ENCODE measurements at regions not wholly inside any gene's neighbourhood (a gene's known extent, or its start where the extent isn't known, plus 50 kb on each side); places are given as distances from the start of the nearest gene placed in this dataset.
A peak's percentile ranks its signal among the peaks of the same experiment; 100 is the strongest.

- Mint-ChIP-seq H3K4me1 (ENCODE audit: low read depth, unreplicated experiment) (no peaks in the 10 kb centered on the region), H3K27me3 (ENCODE audit: insufficient read depth, unreplicated experiment) (peaks cover 16% of the 10 kb centered on the region), H3K27ac (ENCODE audit: unreplicated experiment) (no peak overlapping the region), H3K4me3 (ENCODE audit: unreplicated experiment) (no peak overlapping the region), H3K9me3 (ENCODE audit: unreplicated experiment) (no peaks in the 10 kb centered on the region), H3K36me3 (ENCODE audit: insufficient read depth, unreplicated experiment) (no peaks in the 10 kb centered on the region)
- no peak overlapping the region for H3K4me3 ChIP-seq (ENCODE audit: low read depth, low read length)
- H3K27me3 ChIP-seq (replicated peaks; ENCODE audit: control insufficient read depth, insufficient read depth, low read length) = no peaks in the 10 kb centered on the region
- no peaks in the 10 kb centered on the region for H3K36me3 ChIP-seq (ENCODE audit: control insufficient read depth, insufficient read depth, low read length)
- intact Hi-C loops (cut with micrococcal nuclease; ENCODE audit: unreplicated experiment) = no loop called here
- no TSS peak for BruUV-seq (replicated peaks)
- H3K9me3 ChIP-seq = no peaks in the 10 kb centered on the region
- DNase-seq = no peak
- no peak for TF ChIP-seq CTCF (IDR thresholded peaks at IDR 0.05; ENCODE audit: insufficient read depth in 1 of 2, low read depth in 1 of 2, low read length in 1 of 2, severe bottlenecking in 1 of 2, unreplicated experiment in 1 of 2)
- no peaks in the 10 kb centered on the region for H3K4me1 ChIP-seq
- ChIA-PET POLR2A (no interaction called here), CTCF (interaction anchor here (0.6 to 1.1 kb wide), 2 partner anchors 216 to 540 kb away, joined by 3 to 4 read pairs; no protein-coding TSS in a partner anchor)
These were observed 154.0 kb upstream of the GPR12 start for GRCh38 chr13:26914624-26915023.

DNA sequence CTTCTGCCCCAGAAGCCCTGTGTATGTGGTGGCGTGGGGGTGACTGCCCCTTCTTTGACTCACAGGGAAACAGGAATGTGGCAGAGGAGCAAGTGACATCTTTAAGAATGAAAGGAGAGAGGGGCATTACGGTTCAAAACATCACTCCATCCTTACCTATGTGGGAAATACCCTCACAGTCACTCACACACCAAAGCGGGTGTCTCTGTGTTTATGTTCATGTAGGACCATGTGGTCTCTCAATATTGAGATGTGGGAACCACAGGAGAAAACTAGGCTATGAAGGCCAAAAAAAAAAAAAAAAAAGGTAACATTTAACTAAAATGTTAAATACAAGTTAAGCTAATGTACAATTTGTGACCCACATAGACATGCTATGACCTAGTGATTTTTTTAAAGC is 153.6 kb upstream of the GPR12 start:
- no peak for DNase-seq
- TF ChIP-seq CTCF (IDR thresholded peaks at IDR 0.05; ENCODE audit: insufficient read depth in 1 of 2, low read depth in 1 of 2, low read length in 1 of 2, severe bottlenecking in 1 of 2, unreplicated experiment in 1 of 2) = no peak
- Histone ChIP-seq H3K9me3 (no peaks in the 10 kb centered on the region), H3K4me1 (no peaks in the 10 kb centered on the region), H3K4me3 (ENCODE audit: low read depth, low read length) (no peak overlapping the region), H3K36me3 (ENCODE audit: control insufficient read depth, insufficient read depth, low read length) (no peaks in the 10 kb centered on the region), H3K27me3 (replicated peaks; ENCODE audit: control insufficient read depth, insufficient read depth, low read length) (no peaks in the 10 kb centered on the region)
- intact Hi-C loops (cut with micrococcal nuclease; ENCODE audit: unreplicated experiment) = no loop called here
- POLR2A ChIA-PET = no interaction called here
- no TSS peak for BruUV-seq (replicated peaks)
- H3K4me1 Mint-ChIP-seq (ENCODE audit: low read depth, unreplicated experiment) = no peaks in the 10 kb centered on the region
- H3K27me3 Mint-ChIP-seq (ENCODE audit: insufficient read depth, unreplicated experiment) = peaks cover 16% of the 10 kb centered on the region
- no peak overlapping the region for H3K4me3 Mint-ChIP-seq (ENCODE audit: unreplicated experiment)
- CTCF ChIA-PET = interaction anchor here (0.6 to 1.1 kb wide), 2 partner anchors 216 to 540 kb away, joined by 3 to 4 read pairs; no protein-coding TSS in a partner anchor
- H3K9me3 Mint-ChIP-seq (ENCODE audit: unreplicated experiment) = no peaks in the 10 kb centered on the region
- H3K36me3 Mint-ChIP-seq (ENCODE audit: insufficient read depth, unreplicated experiment) = no peaks in the 10 kb centered on the region
- no peak overlapping the region for H3K27ac Mint-ChIP-seq (ENCODE audit: unreplicated experiment)

- Mint-ChIP-seq H3K36me3 (ENCODE audit: insufficient read depth, unreplicated experiment) (no peaks in the 10 kb centered on the region), H3K9me3 (ENCODE audit: unreplicated experiment) (no peaks in the 10 kb centered on the region), H3K27me3 (ENCODE audit: insufficient read depth, unreplicated experiment) (peaks cover 32% of the 10 kb centered on the region), H3K27ac (ENCODE audit: unreplicated experiment) (no peak overlapping the region), H3K4me3 (ENCODE audit: unreplicated experiment) (no peak overlapping the region), H3K4me1 (ENCODE audit: low read depth, unreplicated experiment) (no peaks in the 10 kb centered on the region)
- ChIA-PET CTCF (no interaction called here), POLR2A (interaction anchor here (0.6 kb wide), 1 partner anchor 244 kb away, joined by 3 read pairs; no protein-coding TSS in a partner anchor)
- no peaks in the 10 kb centered on the region for H3K9me3 ChIP-seq
- no TSS peak for BruUV-seq (replicated peaks)
- no peaks in the 10 kb centered on the region for H3K36me3 ChIP-seq (ENCODE audit: control insufficient read depth, insufficient read depth, low read length)
- TF ChIP-seq CTCF (IDR thresholded peaks at IDR 0.05; ENCODE audit: insufficient read depth in 1 of 2, low read depth in 1 of 2, low read length in 1 of 2, severe bottlenecking in 1 of 2, unreplicated experiment in 1 of 2) = no peak
- DNase-seq = peak in 1 of 2 experiments; percentile 12
- H3K27me3 ChIP-seq (replicated peaks; ENCODE audit: control insufficient read depth, insufficient read depth, low read length) = no peaks in the 10 kb centered on the region
- H3K4me3 ChIP-seq (ENCODE audit: low read depth, low read length) = no peak overlapping the region
- no peaks in the 10 kb centered on the region for H3K4me1 ChIP-seq
- intact Hi-C loops (cut with micrococcal nuclease; ENCODE audit: unreplicated experiment) = no loop called here
These were observed 150.3 kb upstream of the GPR12 start for GRCh38 chr13:26910754-26911465.
